HG02884 (cell line): ENCODE measurements at regions not wholly inside any gene's neighbourhood (a gene's known extent, or its start where the extent isn't known, plus 50 kb on each side); places are given as distances from the start of the nearest gene placed in this dataset.
"Not testable (repeated sequence)": the region's sequence is repeated elsewhere in the genome, so short reads cannot be mapped to it uniquely, and the experiment has no call there.

Experiments
- ATAC-seq: cut with Tn5 transposase; IDR thresholded peaks from one replicate; pipeline ENCODE4 v1.9.1; 2021; ENCODE audit warnings: mild to moderate bottlenecking, moderate library complexity; ENCODE audit not compliant: unreplicated experiment

DNA sequence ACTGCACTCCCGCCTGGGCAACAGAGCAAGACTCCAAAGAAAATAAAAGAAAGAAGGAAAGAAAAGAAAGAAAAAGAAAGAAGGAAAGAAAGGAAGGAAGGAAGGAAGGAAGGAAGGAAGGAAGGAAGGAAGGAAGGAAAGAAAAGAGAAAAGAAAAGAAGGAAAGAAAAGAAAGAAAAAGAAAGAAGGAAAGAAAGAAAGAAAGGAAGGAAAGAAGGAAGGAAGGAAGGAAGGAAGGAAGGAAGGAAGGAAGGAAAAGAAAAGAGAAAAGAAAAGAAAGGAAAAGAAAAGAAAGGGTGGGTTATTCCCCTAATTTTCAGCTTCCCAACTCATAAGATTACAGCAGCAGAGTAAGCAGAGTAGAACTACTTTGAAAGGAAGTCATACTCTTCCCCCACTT is 64.4 kb downstream of the TMEM200C start:
- ATAC-seq = not testable (repeated sequence)

DNA sequence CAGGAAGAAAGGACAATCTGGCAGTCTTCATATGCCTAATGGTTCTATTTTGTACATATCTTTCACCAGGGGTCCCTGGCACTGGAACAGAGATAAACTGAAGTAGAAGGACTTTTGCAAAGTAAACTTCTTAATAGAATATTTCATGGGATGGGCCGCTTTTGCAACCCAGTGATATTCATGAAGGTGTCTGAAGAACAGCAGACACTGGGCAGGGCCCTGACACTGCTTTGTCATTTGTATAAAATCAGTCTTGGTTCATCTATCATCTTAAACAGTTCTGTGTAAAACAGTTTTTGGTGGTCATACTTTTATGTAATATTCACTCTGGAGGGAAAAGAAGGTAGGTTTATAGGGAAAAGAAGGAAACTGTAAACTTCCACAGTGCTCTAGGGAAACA is 66.4 kb downstream of the TMEM200C start:
- no peak for ATAC-seq

DNA sequence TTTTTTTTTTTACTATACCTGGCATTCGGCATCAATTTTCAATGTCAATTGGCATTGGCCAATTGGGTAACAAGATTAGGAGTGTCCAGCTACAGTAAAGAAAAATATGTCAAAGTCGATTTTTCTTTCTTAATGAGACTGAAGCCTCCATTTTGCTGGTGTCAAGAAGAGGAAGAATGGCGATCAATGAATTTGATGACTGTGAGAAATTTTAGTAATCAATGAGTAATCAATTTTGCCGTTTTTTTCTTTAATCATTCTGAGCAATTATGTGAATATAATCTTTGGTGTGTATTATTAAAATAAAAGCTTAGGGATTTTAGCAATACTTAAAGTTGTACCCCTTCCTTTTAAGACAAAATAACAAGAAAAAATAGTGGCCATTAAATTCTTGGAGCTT is 69.7 kb downstream of the TMEM200C start:
- no peak for ATAC-seq

DNA sequence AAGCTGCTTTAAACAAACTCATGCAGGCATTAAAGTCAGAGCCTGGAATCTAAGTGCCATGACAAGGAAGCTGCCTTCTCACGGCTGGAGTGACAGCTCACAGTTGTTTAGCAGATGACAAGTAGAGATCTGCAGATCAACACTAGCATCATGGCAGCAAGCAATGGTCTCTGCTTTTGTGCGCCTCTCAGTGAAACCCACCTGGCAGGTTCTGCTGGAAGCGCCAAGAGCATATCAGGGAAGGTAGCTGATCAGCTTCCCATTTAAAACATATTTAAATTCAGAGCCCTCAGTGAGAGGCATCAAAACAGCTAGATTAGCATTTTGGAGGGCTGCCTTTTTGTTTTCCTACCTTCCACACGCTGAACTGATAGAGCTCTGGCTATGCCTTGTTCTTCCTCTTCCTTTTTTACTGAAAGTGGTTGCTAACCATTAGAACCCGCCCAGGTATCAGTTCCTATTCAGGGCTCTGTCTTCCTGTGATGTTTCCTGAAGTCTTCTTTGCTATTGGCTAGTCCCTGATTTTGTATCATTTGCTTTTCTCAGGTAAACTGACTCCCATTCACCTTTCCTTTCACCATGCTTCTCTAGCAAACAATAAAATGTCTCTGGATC is 70.8 kb downstream of the TMEM200C start:
- no peak for ATAC-seq

DNA sequence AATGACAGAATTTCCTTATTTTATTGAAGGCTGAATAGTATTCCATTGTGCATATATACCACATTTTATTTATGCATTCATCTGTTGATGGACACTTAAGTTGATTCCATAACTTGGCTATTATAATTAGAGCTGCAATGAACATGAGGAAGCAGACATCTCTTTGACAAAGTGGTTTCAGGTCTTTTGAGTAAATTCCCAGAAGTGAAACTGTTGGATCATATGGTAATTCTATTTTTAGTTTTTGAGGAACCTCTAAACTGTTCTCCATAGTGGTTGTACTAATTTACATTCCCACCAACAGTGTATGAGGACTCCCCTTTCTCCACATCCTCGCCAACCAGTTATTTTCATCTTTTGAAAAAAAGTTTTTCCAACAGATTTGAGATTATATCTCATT is 77.5 kb downstream of the TMEM200C start:
- ATAC-seq = no peak

DNA sequence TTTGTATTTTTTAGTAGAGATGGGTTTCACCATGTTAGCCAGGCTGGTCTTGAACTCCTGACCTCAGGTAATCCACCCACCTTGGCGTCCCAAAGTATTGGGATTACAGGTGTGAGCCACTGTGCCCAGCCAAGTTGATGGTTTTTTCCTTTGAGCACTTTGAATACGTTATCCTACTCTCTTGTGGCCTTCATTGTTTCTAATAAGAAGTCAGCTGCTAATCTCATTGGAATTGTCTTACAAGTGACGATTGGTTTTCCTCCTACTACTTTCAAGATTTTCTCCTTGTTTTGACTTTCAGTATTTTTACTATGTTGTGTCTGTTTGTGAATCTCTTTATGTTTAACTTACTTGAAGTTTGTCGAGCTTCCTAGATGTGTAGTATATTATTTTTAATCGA is 88.5 kb downstream of the TMEM200C start:
- ATAC-seq = no peak

DNA sequence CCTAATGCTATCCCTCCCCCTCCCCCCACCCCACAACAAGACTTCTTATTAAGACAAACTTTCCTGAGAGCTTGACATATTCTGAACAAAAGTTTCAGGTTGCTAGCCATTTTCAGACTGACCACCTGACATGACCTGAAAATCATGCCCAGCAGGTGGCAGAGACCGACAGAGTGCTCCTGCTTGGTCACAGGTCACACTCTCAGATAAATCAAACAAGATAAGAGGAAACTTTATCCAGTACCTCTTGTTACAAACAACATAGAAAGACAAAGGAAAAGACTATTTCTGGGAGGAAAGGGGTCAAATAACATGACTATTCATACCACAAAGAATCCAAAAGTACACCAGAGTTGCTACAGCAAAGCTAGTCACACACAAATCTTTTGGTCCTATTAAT is 107.4 kb downstream of the TMEM200C start:
- no peak for ATAC-seq

DNA sequence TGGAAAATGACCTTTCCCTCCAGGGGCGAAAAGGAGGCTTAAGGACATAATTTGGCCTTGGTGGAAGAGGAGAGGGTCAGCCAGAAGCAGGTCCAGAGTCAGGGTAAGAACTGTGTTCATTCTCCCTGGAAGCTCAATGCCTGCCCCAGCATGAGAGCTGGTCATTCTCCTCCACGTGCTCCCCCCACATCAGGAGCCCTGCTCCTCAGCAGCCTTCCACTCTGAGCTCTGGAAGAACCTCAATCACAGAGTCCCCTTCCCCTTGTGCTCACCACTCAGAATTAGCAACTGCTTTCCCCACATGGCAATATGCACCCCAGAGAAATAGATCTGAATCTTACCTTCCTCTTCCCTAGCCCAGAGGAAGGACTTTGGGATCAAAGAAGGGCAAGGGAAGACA is 115.4 kb downstream of the TMEM200C start:
- ATAC-seq = no peak

DNA sequence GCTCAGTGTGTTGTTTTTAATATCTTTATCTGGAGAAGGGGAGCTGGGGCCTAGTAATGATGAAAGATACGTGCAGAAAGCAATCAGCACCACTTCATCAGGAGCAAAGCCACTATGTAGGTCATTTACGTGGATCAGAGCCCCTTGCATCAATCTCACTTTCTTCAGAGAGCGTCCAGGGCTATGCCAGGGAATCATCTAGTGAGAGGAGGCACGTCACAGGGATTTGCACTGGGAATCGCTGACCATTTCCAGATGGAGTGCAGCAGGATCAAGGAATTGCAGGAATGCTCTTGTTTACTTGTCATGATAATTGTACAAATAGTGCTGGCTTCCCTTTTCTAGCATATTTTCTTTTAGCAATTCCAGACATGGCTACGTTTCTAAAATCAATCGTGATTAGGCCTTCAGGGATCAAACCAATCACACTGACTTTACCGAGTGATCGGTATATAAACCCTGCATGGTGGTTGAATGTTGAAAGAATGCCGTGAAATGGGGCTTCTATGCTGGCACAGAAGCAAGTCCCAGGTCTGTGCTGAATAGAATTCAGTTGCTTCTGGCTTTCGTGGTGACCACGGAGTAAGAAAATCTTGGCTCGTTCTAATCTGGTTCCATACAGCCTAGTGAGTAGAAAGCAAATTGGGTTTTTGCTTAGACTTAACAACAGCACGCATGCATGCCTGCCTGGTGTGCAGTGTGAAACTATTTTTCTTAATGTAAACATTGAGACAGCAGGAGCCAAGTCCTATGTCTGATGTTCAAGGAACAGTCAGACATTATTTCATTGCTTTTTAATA is 122.8 kb downstream of the TMEM200C start:
- no peak for ATAC-seq

DNA sequence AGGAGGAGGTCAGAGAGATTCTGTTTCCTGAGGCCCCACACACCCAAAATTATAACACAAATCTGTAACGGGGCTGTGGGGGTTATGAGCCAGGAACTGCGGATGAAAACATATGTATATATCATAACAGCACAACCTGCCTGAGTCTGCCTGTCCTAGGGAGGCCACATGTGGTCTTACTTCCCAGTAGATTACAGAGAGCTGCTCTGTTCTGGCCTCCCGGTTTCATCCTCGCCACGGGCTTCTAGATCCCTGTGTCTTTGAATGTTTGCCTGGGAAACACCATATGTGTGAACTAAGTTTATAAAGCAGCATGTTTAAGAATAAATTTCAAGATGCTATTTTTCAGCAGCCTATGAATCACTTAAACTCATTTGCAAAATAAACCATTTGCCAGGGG is 124.0 kb downstream of the TMEM200C start:
- no peak for ATAC-seq

DNA sequence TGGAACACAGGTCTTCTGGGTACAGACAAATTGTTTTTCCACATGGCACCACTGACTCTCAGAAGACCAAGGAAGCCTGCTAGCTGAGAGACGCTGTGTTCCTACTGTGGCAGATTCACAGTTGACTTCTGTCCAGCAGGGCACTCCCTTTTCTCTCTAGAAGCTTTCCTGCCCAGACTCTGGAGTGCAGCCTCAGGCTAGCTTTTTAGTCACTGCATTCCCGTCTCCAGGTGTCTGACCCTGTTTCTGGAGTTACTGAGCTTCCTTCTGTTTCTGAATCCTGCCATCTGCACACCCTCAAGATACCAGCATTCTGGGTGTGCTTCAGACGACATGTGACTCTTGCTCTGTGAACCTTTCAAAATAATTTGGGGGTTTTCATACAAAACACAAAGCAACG is 125.1 kb downstream of the TMEM200C start:
- no peak for ATAC-seq

DNA sequence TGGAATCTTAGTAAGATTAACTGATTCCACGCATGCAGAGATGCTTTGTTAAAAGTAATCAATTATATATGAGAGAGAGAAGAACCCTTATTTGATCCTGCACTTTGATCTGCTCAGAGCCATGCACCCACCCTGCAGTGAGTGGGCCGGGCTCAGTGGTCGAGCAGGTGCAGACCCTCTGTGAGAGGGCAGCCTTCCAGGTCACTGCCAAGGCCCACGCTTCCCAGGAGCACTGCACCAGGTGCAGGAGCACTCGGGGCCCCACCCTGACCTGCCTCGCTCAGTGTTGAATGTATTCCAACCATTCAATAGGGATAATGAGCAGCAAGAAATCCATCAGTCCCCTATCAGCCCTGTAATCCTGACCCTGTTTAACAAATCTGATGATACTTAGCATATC is 126.9 kb downstream of the TMEM200C start:
- no peak for ATAC-seq

DNA sequence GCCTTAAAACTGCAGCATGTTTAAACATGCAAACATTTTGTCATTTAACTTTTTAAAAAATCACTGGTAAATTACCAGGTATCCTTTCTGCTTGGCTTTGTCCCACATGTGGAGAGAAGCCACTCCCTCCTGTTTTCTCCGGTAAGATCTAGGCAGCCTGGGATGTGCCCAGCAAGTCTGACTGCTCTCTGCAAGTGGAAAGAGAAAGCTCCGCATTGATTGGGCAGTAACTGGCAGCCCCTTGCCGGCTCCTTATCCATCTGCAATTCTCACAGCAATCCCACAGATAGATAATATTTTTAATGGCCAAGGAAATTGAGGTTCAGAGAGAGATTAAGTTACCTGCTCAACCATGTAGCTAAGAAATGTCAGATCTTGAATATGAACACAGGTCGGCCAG is 136.1 kb downstream of the TMEM200C start:
- no peak for ATAC-seq

DNA sequence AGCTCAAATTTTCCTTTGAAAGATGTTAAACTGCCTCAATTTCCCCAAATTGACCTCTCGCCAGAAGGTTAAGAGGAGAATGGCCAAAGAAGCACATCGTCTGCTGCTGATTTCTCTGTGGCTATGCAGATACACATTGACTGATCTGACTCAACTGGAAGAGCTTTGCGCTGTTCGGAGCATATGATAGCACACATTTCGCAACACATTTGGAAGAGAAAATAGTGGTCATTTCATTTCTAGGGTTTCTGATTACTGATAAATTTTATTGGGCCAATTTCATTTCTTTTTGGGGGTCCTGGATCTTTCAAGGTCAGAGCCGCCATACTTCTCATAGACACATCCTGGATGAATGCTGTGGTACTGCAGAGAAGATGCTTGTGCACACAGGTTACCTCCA is 138.5 kb downstream of the TMEM200C start:
- ATAC-seq = no peak

DNA sequence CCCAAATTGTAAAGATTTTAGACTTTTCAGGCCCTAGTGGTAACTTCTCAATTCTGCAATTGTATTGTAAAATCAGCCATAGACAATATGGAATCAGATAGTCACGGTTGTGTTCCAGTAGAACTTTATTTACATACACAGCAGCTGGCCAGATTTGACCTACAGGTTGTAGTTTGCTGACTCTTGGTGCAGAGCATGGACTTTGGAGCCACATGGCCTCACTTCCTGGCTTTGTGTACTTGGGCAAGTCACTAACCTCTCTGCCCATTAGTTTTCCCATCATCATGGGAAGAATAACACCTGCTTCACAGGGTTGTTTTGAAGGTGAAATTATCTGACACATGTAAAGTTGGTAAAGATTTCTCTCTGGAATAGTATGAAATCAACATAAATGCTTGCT is 147.6 kb downstream of the TMEM200C start:
- ATAC-seq = no peak

DNA sequence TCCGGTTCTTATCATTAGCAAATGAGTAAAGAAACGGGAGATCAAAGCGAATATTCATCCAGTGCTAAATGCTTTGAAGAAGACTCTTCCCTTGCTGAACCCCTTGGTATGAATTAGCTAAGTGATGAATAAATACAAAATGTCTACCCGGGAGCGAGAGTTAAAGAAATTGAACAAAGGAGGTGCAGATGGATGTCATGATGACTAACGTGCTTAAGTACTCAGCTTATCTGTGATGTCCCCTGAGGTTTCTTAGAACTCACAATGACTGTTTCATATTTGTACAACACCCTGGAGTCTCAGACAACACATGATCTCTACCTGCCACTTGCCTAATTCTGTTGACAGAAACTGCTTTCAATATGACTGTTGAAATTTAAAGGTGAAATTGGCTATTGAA is 148.5 kb downstream of the TMEM200C start:
- ATAC-seq = no peak

DNA sequence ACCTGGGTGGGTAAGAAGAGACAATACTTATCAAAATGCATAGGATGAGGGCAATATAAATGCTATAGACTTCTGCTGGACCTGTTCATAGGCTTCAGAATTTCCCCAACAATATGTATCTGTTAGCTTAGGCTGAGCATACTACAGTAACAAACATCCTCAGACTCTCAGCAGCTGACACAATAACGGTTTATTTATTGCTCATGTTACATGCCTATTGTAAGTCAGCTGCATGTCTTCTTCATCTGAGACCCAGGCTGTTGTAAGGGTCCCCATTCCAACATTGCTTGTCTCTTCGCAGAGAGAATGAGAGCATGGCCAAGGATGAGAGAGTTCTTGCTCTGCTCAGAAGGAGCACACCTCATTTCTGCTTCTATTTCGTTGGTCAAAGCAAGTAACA is 150.7 kb downstream of the TMEM200C start:
- ATAC-seq = no peak

DNA sequence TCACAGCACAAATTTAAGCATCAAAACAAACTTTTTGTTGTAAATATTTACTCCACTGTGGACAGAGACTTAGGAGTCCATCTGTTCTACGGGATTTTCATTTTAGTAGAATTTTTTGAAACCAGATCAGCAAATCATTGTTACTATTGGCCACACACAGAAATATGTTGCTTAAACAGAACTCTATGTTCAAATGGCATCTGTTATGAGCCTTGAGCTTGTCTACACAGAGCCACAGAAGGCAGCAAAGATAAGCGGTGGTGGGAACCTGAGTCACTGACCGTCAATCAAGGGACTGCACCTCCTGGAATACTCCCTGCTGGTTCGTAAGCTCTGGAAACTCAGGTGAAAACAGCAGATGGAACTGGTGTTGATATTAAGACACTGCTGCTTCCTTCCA is 156.8 kb downstream of the TMEM200C start:
- no peak for ATAC-seq

DNA sequence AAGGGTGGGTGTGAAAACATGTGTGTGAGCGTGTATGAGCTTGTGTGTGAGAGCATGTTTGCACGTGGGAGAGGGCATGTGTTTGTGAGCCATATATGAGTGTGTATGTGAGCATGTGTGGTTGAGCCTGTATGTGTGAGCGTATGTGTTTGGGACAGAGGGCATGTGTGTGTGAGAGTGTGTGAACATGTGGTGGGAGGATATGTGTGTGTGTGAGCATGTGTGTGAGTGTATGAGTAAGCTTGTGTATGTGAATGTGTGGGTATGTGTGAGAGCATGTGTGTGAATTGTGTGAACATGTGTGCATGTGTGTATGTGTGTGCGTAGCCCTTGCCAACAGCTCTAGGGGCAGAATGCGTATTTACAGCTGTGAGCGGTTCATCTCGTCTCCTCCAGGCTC is 163.0 kb downstream of the TMEM200C start:
- ATAC-seq = no peak

DNA sequence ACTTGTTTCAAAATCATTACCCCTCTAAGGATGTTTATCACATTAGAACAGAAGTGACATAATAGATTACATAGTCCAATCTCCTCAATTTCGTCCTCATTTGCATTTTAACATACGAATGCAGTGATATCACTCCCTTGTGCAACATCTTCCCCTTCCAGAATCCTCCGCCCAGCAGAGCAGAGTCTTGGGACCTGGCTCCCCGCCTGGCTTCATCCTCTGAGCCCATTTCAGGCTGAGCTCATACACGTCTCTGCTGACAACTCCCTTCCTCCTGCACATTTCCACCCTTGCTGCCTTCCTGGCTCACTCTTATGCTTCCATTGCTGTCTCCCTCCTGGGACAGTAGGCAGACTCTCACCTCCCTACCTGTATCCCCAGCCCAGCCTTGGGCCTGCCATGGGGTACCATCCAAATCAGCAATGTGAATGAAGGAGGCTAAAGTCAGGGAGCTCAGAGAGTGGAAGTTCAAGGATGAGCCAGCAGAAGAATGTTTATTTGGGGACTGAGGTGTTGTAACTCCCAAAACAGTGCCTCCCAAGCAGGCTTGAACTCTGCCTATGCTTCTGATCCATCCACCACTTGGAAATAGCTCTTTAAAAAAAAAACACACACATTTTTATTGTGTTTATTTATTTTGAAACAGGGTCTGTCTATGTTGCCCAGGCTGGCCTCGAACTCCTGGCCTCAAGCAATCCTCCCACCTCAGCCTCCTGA is 165.2 kb downstream of the TMEM200C start:
- no peak for ATAC-seq

DNA sequence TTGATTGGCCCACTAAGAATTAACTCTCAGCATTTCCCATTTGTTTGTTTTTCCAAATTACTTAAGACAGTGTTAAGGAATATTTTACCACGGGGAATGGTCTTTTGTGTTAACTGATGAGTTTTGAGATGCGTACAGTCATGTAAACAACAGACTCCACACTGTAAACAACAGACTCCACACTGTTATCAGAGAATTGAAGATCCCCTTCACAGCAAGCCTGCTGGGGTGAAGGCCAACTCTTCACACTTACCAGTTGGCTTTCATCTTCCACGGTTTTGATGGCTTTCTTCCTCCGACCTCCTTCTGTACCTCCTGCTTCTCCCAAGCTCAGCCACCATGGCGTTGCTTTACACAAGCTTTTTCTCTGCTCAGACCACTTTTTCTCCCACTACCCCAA is 166.8 kb downstream of the TMEM200C start:
- ATAC-seq = no peak

DNA sequence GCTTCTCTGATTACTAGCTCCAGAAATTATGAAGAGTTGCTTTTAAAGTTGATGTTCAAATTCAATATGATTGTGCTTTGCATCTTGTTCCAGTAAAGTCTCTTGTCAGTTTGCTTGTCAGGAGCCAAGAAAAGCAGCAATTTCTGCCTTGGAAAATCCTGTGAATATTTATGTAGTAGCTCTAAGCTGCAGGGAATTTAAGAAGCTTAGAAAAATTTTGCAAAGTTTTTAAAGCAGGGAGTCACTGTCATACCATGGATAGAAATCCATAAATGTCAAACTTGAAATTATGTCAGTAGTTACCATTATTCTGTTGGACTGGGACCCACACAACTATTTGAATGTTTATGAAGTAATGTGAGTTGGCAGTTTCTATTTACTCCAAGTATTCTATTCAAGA is 169.3 kb downstream of the TMEM200C start:
- no peak for ATAC-seq
